SKM-1 treated with dmso at 0.1 percent for 144 hours (cell line): ENCODE measurements at regions not wholly inside any gene's neighbourhood (a gene's known extent, or its start where the extent isn't known, plus 50 kb on each side); places are given as distances from the start of the nearest gene placed in this dataset.
"Not testable (repeated sequence)": the region's sequence is repeated elsewhere in the genome, so short reads cannot be mapped to it uniquely, and the experiment has no call there.

Source experiments
- DNase-seq: peaks from one replicate; lab custom pipeline; 2025; ENCODE audit not compliant: unreplicated experiment; lab: John Stamatoyannopoulos, UW

GRCh38 chr6:22134308-22134707 is 162.5 kb downstream of the PRL start:
- no peak for DNase-seq

- no peak for DNase-seq
Measured at GRCh38 chr6:22135395-22135794, 161.4 kb downstream of the PRL start.

- DNase-seq: not testable (repeated sequence)
Measured at GRCh38 chr6:22140736-22141135, 156.1 kb downstream of the PRL start.

- no peak for DNase-seq
Measured at GRCh38 chr6:22141241-22141745, 155.5 kb downstream of the PRL start.

GRCh38 chr6:22142856-22143255 is 154.0 kb downstream of the PRL start:
- DNase-seq: no peak

- no peak for DNase-seq
Measured at GRCh38 chr6:22145376-22145775, 151.5 kb downstream of the PRL start.

- DNase-seq: no peak
Measured at GRCh38 chr6:22145823-22146677, 150.8 kb downstream of the PRL start.

- DNase-seq: no peak
Measured at GRCh38 chr6:22146678-22146930, 150.2 kb downstream of the PRL start.

GRCh38 chr6:22146931-22147701 is 149.7 kb downstream of the PRL start:
- DNase-seq: no peak

GRCh38 chr6:22147921-22148776 is 148.7 kb downstream of the PRL start:
- no peak for DNase-seq

GRCh38 chr6:22149096-22149495 is 147.7 kb downstream of the PRL start:
- DNase-seq: no peak

GRCh38 chr6:22149501-22150367 is 147.1 kb downstream of the PRL start:
- DNase-seq: no peak

- no peak for DNase-seq
Measured at GRCh38 chr6:22150368-22151035, 146.3 kb downstream of the PRL start.

GRCh38 chr6:22151892-22152291 is 144.9 kb downstream of the PRL start:
- no peak for DNase-seq

GRCh38 chr6:22152841-22153240 is 144.0 kb downstream of the PRL start:
- DNase-seq: no peak

GRCh38 chr6:22153384-22154158 is 143.3 kb downstream of the PRL start:
- DNase-seq: peak; percentile 92

- no peak for DNase-seq
Measured at GRCh38 chr6:22155551-22155950, 141.3 kb downstream of the PRL start.

- DNase-seq: no peak
Measured at GRCh38 chr6:22157233-22157632, 139.6 kb downstream of the PRL start.

GRCh38 chr6:22164236-22164635 is 132.6 kb downstream of the PRL start:
- DNase-seq: no peak
